Mesenchymal stem cell (in vitro differentiated cells and primary cell): ENCODE measurements at regions not wholly inside any gene's neighbourhood (a gene's known extent, or its start where the extent isn't known, plus 50 kb on each side); places are given as distances from the start of the nearest gene placed in this dataset.

Experiments used
- DNase-seq: peaks from one replicate; pipeline ENCODE4 v3.0.0-alpha.2; 2013
- H2AFZ ChIP-seq: one replicate; pipeline ENCODE4 v1.6.1; 2013; ENCODE audit warnings: low read depth, mild to moderate bottlenecking, control low read depth, inconsistent platforms, low read length, moderate library complexity
- H2AK5ac ChIP-seq: 2 replicates; pipeline ENCODE4 v1.6.1; 2013; ENCODE audit warnings: low read length, moderate library complexity, mild to moderate bottlenecking, inconsistent platforms; ENCODE audit not compliant: severe bottlenecking
- H2BK120ac ChIP-seq: one replicate; pipeline ENCODE4 v1.6.1; 2013; ENCODE audit warnings: low read depth, mild to moderate bottlenecking, inconsistent platforms, low read length, moderate library complexity
- H2BK12ac ChIP-seq, 2 experiments: one replicate each; pipeline ENCODE4 v1.6.1; 2013; ENCODE audit warnings: inconsistent platforms in 2 of 2, low read length in 2 of 2, mild to moderate bottlenecking in 2 of 2, moderate library complexity in 2 of 2, control low read depth in 1 of 2
- H2BK15ac ChIP-seq: one replicate; pipeline ENCODE4 v1.6.1; 2013; ENCODE audit warnings: mild to moderate bottlenecking, low read depth, inconsistent platforms; ENCODE audit not compliant: poor library complexity, severe bottlenecking
- H2BK5ac ChIP-seq: 2 replicates; pipeline ENCODE4 v1.6.1; 2013; ENCODE audit warnings: low read depth, mild to moderate bottlenecking, low read length, control low read depth, inconsistent platforms; ENCODE audit not compliant: poor library complexity, severe bottlenecking
- H3K14ac ChIP-seq, 2 experiments: one replicate each; pipeline ENCODE4 v1.6.1; 2013; ENCODE audit warnings: inconsistent platforms in 2 of 2, low read length in 2 of 2, control low read depth in 1 of 2, mild to moderate bottlenecking in 1 of 2, moderate library complexity in 1 of 2
- H3K18ac ChIP-seq, 2 experiments: one replicate each; pipeline ENCODE4 v1.6.1; 2013; ENCODE audit warnings: inconsistent platforms in 2 of 2, low read length in 2 of 2, control low read depth in 1 of 2, low read depth in 1 of 2, mild to moderate bottlenecking in 1 of 2
- H3K23ac ChIP-seq, 2 experiments: one replicate each; pipeline ENCODE4 v1.6.1; 2013; ENCODE audit warnings: inconsistent platforms in 2 of 2, low read length in 2 of 2, mild to moderate bottlenecking in 2 of 2, moderate library complexity in 2 of 2, control low read depth in 1 of 2
- H3K27ac ChIP-seq: 2 replicates; pipeline ENCODE4 v1.5.1; 2013; ENCODE audit warnings: mild to moderate bottlenecking, moderate library complexity, low read length, control low read depth, inconsistent platforms; ENCODE audit not compliant: poor library complexity, severe bottlenecking
- H3K27me3 ChIP-seq, 2 experiments: 2 replicates each; pipeline versions ENCODE4 v1.6.1 to v1.7.0; 2013; ENCODE audit warnings: low read length in 2 of 2, mild to moderate bottlenecking in 2 of 2, moderate library complexity in 2 of 2, control low read depth in 1 of 2, inconsistent platforms in 1 of 2; ENCODE audit not compliant: control insufficient read depth in 1 of 2, insufficient read depth in 1 of 2
- H3K36me3 ChIP-seq, 2 experiments: 2 replicates each; pipeline versions ENCODE4 v1.6.1 to v1.7.0; 2013; ENCODE audit warnings: low read length in 2 of 2, control low read depth in 1 of 2, inconsistent platforms in 1 of 2, low read depth in 1 of 2, mild to moderate bottlenecking in 1 of 2; ENCODE audit not compliant: insufficient read depth in 2 of 2, control insufficient read depth in 1 of 2
- H3K4ac ChIP-seq, 2 experiments: one replicate each; pipeline ENCODE4 v1.6.1; 2013; ENCODE audit warnings: inconsistent platforms in 2 of 2, low read length in 2 of 2, mild to moderate bottlenecking in 2 of 2, moderate library complexity in 2 of 2, control low read depth in 1 of 2, low read depth in 1 of 2
- H3K4me1 ChIP-seq: 2 replicates; pipeline ENCODE4 v1.6.1; 2013; ENCODE audit warnings: low read depth, low read length, control low read depth; ENCODE audit not compliant: control insufficient read depth, insufficient read depth
- H3K4me2 ChIP-seq: 2 replicates; pipeline ENCODE4 v1.6.1; 2013; ENCODE audit warnings: low read length, mild to moderate bottlenecking, inconsistent platforms; ENCODE audit not compliant: poor library complexity, severe bottlenecking
- H3K4me3 ChIP-seq, 2 experiments: 2 replicates each; pipeline versions ENCODE4 v1.5.1 to v1.7.0; 2013; ENCODE audit warnings: low read length in 2 of 2, mild to moderate bottlenecking in 2 of 2, control low read depth in 1 of 2, low read depth in 1 of 2; ENCODE audit not compliant: insufficient read depth in 1 of 2
- H3K79me1 ChIP-seq: replicated peaks from 2 replicates; pipeline ENCODE4 v1.6.1; 2013; ENCODE audit warnings: mild to moderate bottlenecking, control low read depth, low read length, inconsistent platforms; ENCODE audit not compliant: poor library complexity, severe bottlenecking
- H3K9ac ChIP-seq: 2 replicates; pipeline ENCODE4 v1.7.0; 2013; ENCODE audit warnings: mild to moderate bottlenecking, low read length, moderate library complexity
- H3K9me3 ChIP-seq: 2 replicates; pipeline ENCODE4 v1.7.0; 2013; ENCODE audit warnings: mild to moderate bottlenecking, low read length; ENCODE audit not compliant: control insufficient read depth
- H4K8ac ChIP-seq: one replicate; pipeline ENCODE4 v1.6.1; 2013; ENCODE audit warnings: inconsistent platforms, mild to moderate bottlenecking, low read length, moderate library complexity
- H4K91ac ChIP-seq: one replicate; pipeline ENCODE4 v1.6.1; 2013; ENCODE audit warnings: mild to moderate bottlenecking, low read length, inconsistent platforms
- WGBS: methylation state at CpG from one replicate; pipeline ENCODE4 v1.1.7; 2013; ENCODE audit warnings: mixed read lengths; 5-methylcytosine and 5-hydroxymethylcytosine counted together

DNA sequence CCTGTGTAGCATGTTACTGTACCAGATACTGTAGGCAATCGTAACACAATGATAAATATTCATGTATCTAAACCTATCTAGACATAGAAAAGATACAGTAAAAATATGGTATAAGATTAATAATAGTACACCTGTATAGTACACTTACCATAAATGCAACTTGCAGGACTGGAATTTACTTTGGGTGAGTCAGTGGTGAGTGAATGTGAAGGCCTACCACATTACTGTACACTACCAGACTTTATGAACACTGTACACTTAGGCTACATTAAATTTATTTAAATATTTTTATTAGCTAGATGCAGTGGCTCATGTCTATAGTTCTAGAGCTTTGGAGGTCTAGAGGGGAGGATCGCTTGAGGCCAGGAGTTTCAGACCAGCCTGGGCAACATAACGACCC is 186.6 kb upstream of the ROPN1 start:
- Histone ChIP-seq H2BK12ac (no peak overlapping the region), H4K8ac (no peak overlapping the region), H2AK5ac (no peak overlapping the region), H3K14ac (no peak overlapping the region), H3K9me3 (peaks cover 5% of the 10 kb centered on the region), H3K4ac (no peak overlapping the region), H3K79me1 (peaks cover 8% of the 10 kb centered on the region), H2BK15ac (no peak overlapping the region), H2BK120ac (no peak overlapping the region), H2BK5ac (no peak overlapping the region), H3K4me2 (no peak overlapping the region), H3K9ac (no peak overlapping the region), H3K18ac (no peak overlapping the region), H3K4me1 (peaks cover 10% of the 10 kb centered on the region), H3K27ac (no peak overlapping the region), H3K23ac (no peak overlapping the region), H3K4me3 (no peak overlapping the region), H3K27me3 (peaks cover 0 to 2% of the 10 kb centered on the region in 2 experiments), H2AFZ (no peak overlapping the region), H3K36me3 (no peaks in the 10 kb centered on the region), H4K91ac (no peak overlapping the region)
- DNase-seq, result no peak
- 100% methylated on average over 1 of the region's 3 CpGs for WGBS

DNA sequence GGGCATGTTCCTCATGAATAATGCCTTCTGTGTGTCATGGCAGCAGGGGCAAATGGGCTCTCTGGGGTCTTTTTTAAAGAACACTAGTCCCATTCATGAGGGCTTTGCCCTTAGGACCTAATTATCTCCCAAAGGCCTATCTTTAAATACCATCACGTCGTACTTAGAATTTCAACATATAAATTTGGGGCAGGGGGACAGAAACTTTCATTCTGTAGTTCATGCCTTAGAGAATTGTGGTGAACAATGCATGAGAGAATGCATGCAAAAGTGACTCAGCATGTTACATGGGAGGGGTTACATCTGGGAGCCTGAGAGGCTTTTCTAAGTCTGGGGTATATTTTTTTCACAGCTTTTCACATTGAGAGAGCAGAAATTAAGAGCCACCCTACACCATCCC is 208.5 kb upstream of the ROPN1 start:
- H3K4me1 ChIP-seq, result no peaks in the 10 kb centered on the region
- H3K4me3 ChIP-seq, result no peak overlapping the region
- H3K9ac ChIP-seq, result no peak overlapping the region
- no peak overlapping the region for H2BK5ac ChIP-seq
- no peak overlapping the region for H2AFZ ChIP-seq
- H3K4ac ChIP-seq, result no peak overlapping the region
- no peak overlapping the region for H2BK15ac ChIP-seq
- no peak overlapping the region for H3K18ac ChIP-seq
- no peak for DNase-seq
- H2AK5ac ChIP-seq, result no peak overlapping the region
- H4K91ac ChIP-seq, result no peak overlapping the region
- H3K23ac ChIP-seq, result no peak overlapping the region
- no peaks in the 10 kb centered on the region for H3K36me3 ChIP-seq
- H3K27me3 ChIP-seq, result peaks cover 7 to 42% of the 10 kb centered on the region in 2 experiments
- no peak overlapping the region for H2BK120ac ChIP-seq
- WGBS, result 95% methylated on average over 2 of the region's 2 CpGs
- peaks cover 1% of the 10 kb centered on the region for H3K79me1 ChIP-seq
- H3K14ac ChIP-seq, result no peak overlapping the region
- H2BK12ac ChIP-seq, result no peak overlapping the region
- H4K8ac ChIP-seq, result no peak overlapping the region
- no peak overlapping the region for H3K4me2 ChIP-seq
- H3K27ac ChIP-seq, result no peak overlapping the region
- H3K9me3 ChIP-seq, result no peaks in the 10 kb centered on the region

DNA sequence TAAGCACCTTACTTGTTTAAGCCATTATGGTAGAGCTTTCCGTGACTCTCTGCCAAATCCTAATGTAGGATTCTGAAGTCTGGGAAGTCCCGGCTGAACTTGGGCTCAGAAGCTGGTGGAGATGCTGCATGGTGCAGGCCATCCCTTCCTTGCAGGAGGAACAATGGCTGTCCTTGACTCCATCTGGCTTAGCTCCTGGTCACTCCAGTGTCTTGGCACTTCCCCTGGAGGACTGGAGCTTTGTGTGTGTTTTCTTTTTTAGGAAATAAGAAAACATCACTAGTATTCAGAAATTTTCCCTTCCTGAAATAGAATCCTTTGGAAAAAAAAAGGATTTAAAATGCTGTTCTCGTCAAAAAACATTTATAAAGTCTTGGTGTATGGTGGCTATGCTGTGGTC is 209.3 kb upstream of the ROPN1 start:
- Histone ChIP-seq H3K4me3 (no peak overlapping the region), H4K8ac (no peak overlapping the region), H3K9ac (no peak overlapping the region), H3K79me1 (peaks cover 1% of the 10 kb centered on the region), H3K14ac (no peak overlapping the region), H2AK5ac (no peak overlapping the region), H2BK15ac (no peak overlapping the region), H2BK5ac (no peak overlapping the region), H3K18ac (no peak overlapping the region), H3K23ac (no peak overlapping the region), H4K91ac (no peak overlapping the region), H2AFZ (no peak overlapping the region), H2BK12ac (no peak overlapping the region), H3K4me1 (no peaks in the 10 kb centered on the region), H2BK120ac (no peak overlapping the region), H3K9me3 (no peaks in the 10 kb centered on the region), H3K4me2 (no peak overlapping the region), H3K4ac (no peak overlapping the region), H3K36me3 (no peaks in the 10 kb centered on the region), H3K27me3 (peaks cover 11 to 38% of the 10 kb centered on the region in 2 experiments), H3K27ac (no peak overlapping the region)
- WGBS, result 91% methylated on average over 3 of the region's 3 CpGs
- DNase-seq, result no peak

DNA sequence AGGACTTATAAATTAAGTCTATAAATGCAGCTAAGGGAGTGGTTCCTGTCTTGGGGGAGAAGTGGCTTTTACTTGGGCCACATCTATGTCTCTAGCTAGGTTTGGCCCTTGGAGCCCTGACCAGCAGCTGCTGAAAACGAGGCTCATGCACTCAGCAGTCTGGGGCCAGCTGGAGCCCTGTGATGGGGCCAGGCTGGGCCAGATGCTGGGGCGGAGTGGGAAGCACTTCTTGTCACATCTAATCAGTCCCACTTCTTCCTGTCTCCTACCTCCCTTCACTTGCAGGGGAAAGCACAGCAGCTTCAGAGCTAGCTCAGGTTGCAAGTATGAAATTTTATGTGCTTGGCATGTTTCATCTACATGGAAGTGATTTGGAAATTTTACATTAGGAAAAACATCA is 209.9 kb upstream of the ROPN1 start:
- Histone ChIP-seq H2BK120ac (no peak overlapping the region), H3K36me3 (no peaks in the 10 kb centered on the region), H2BK5ac (no peak overlapping the region), H2AFZ (no peak overlapping the region), H3K27me3 (peaks cover 11 to 41% of the 10 kb centered on the region in 2 experiments), H3K23ac (no peak overlapping the region), H3K18ac (no peak overlapping the region), H3K27ac (no peak overlapping the region), H4K91ac (no peak overlapping the region), H3K4me2 (no peak overlapping the region), H3K9ac (no peak overlapping the region), H2BK12ac (no peak overlapping the region), H2BK15ac (no peak overlapping the region), H3K79me1 (peaks cover 1% of the 10 kb centered on the region), H3K9me3 (no peaks in the 10 kb centered on the region), H3K4ac (no peak overlapping the region), H4K8ac (no peak overlapping the region), H3K4me1 (no peaks in the 10 kb centered on the region), H2AK5ac (no peak overlapping the region), H3K4me3 (no peak overlapping the region), H3K14ac (peak overlapping the region in 1 of 2 experiments; percentile 57)
- 10% methylated on average over 1 of the region's 2 CpGs for WGBS
- DNase-seq, result no peak
